ENCODE measurements at regions not wholly inside any gene's neighbourhood (a gene's known extent, or its start where the extent isn't known, plus 50 kb on each side); places are given as distances from the start of the nearest gene placed in this dataset.
"Not testable (repeated sequence)": the region's sequence is repeated elsewhere in the genome, so short reads cannot be mapped to it uniquely, and the experiment has no call there.

GRCh38 chr14:48289701-48290100 is 614.3 kb upstream of the MDGA2 start:
- H3K9ac ChIP-seq (ENCODE audit: insufficient read depth, low read length, poor library complexity, severe bottlenecking), result no peak overlapping the region
- H3K27me3 Mint-ChIP-seq (ENCODE audit: low read depth in 3 of 3), result no peaks in the 10 kb centered on the region
- no peak for DNase-seq
- H3K9me3 Mint-ChIP-seq, result peaks cover under 1 to 9% (median 6%) of the 10 kb centered on the region in 7 donors
- intact Hi-C loops (cut with micrococcal nuclease), result no loop called here
- H3K4me2 ChIP-seq (replicated peaks; ENCODE audit: extremely low read depth, low read length, poor library complexity, severe bottlenecking), result no peak overlapping the region
- peaks cover 0 to 10% of the 10 kb centered on the region in 2 donors for H3K9me3 ChIP-seq (replicated peaks in 1 of 2; ENCODE audit: control insufficient read depth in 1 of 2, insufficient read depth in 1 of 2, low read length in 2 of 2)
- no peaks in the 10 kb centered on the region for H3K36me3 ChIP-seq (replicated peaks in 1 of 2; ENCODE audit: control insufficient read depth in 1 of 2, insufficient read depth in 2 of 2, low read length in 2 of 2)
- no peak overlapping the region for H3K4me3 Mint-ChIP-seq
- TF ChIP-seq, protein P1, sequence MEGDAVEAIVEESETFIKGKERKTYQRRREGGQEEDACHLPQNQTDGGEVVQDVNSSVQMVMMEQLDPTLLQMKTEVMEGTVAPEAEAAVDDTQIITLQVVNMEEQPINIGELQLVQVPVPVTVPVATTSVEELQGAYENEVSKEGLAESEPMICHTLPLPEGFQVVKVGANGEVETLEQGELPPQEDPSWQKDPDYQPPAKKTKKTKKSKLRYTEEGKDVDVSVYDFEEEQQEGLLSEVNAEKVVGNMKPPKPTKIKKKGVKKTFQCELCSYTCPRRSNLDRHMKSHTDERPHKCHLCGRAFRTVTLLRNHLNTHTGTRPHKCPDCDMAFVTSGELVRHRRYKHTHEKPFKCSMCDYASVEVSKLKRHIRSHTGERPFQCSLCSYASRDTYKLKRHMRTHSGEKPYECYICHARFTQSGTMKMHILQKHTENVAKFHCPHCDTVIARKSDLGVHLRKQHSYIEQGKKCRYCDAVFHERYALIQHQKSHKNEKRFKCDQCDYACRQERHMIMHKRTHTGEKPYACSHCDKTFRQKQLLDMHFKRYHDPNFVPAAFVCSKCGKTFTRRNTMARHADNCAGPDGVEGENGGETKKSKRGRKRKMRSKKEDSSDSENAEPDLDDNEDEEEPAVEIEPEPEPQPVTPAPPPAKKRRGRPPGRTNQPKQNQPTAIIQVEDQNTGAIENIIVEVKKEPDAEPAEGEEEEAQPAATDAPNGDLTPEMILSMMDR (IDR thresholded peaks at IDR 0.05), result no peak
- no peak overlapping the region for H3K27ac ChIP-seq (ENCODE audit: low read depth in 1 of 2, low read length in 2 of 2)
- H3K27me3 ChIP-seq (ENCODE audit: control insufficient read depth in 2 of 2, insufficient read depth in 2 of 2, low read length in 2 of 2), result no peaks in the 10 kb centered on the region
- H3K4me1 ChIP-seq (ENCODE audit: control insufficient read depth in 1 of 2, insufficient read depth in 2 of 2, low read length in 2 of 2), result no peaks in the 10 kb centered on the region
- no peaks in the 10 kb centered on the region for H3K4me1 Mint-ChIP-seq
- no peaks in the 10 kb centered on the region for H4K20me1 ChIP-seq (ENCODE audit: insufficient read depth, low read length)
- H3K36me3 Mint-ChIP-seq, result no peaks in the 10 kb centered on the region
- no peaks in the 10 kb centered on the region for H3K79me2 ChIP-seq (ENCODE audit: insufficient read depth, low read length)
- H3K4me3 ChIP-seq (replicated peaks in 1 of 3; ENCODE audit: low read depth in 2 of 3, low read length in 3 of 3), result no peak overlapping the region
- H2AFZ ChIP-seq (ENCODE audit: insufficient read depth, low read depth, low read length, poor library complexity, severe bottlenecking), result no peak overlapping the region
- no peak overlapping the region for H3K27ac Mint-ChIP-seq

DNA sequence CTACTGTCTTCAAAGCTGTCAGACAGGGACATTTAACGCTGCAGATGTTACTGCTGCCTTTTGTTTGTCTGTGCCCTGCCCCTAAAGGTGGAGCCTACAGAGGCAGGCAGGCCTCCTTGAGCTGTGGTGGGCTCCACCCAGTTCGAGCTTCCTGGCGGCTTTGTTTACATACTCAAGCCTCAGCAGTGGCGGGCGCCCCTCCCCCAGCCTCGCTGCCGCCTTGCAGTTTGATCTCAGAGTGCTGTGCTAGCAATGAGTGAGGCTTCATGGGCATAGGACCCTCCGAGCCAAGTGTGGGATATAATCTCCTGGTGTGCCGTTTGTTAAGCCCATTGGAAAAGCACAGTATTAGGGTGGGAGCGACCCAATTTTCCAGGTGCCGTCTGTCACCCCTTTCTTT is 609.8 kb upstream of the MDGA2 start:
- H3K36me3 Mint-ChIP-seq; H3K9ac ChIP-seq (ENCODE audit: insufficient read depth, low read length, poor library complexity, severe bottlenecking); intact Hi-C loops (cut with micrococcal nuclease); H3K4me1 ChIP-seq (ENCODE audit: control insufficient read depth in 1 of 2, insufficient read depth in 2 of 2, low read length in 2 of 2); H3K36me3 ChIP-seq (replicated peaks in 1 of 2; ENCODE audit: control insufficient read depth in 1 of 2, insufficient read depth in 2 of 2, low read length in 2 of 2); H3K4me1 Mint-ChIP-seq; H3K27ac Mint-ChIP-seq; H4K20me1 ChIP-seq (ENCODE audit: insufficient read depth, low read length); H3K4me3 Mint-ChIP-seq; H3K79me2 ChIP-seq (ENCODE audit: insufficient read depth, low read length); H3K27me3 Mint-ChIP-seq (ENCODE audit: low read depth in 3 of 3); H3K4me2 ChIP-seq (replicated peaks; ENCODE audit: extremely low read depth, low read length, poor library complexity, severe bottlenecking); H2AFZ ChIP-seq (ENCODE audit: insufficient read depth, low read depth, low read length, poor library complexity, severe bottlenecking); H3K27me3 ChIP-seq (ENCODE audit: control insufficient read depth in 2 of 2, insufficient read depth in 2 of 2, low read length in 2 of 2); H3K4me3 ChIP-seq (replicated peaks in 1 of 3; ENCODE audit: low read depth in 2 of 3, low read length in 3 of 3); DNase-seq; H3K27ac ChIP-seq (ENCODE audit: low read depth in 1 of 2, low read length in 2 of 2): not testable (repeated sequence)
- peaks cover 6 to 19% (median 8%) of the 10 kb centered on the region in 7 donors for H3K9me3 Mint-ChIP-seq
- WGBS (ENCODE audit: insufficient coverage), result 89% methylated on average over 6 of the region's 11 CpGs
- H3K9me3 ChIP-seq (replicated peaks in 1 of 2; ENCODE audit: control insufficient read depth in 1 of 2, insufficient read depth in 1 of 2, low read length in 2 of 2), result peaks cover 0 to 11% of the 10 kb centered on the region in 2 donors
